HepG2 (cell line): ENCODE measurements at regions not wholly inside any gene's neighbourhood (a gene's known extent, or its start where the extent isn't known, plus 50 kb on each side); places are given as distances from the start of the nearest gene placed in this dataset.

Experiments used
- DR1 ChIP-seq: sonication (generic); formaldehyde crosslinking; IDR thresholded peaks from 2 replicates; pipeline ENCODE4 v1.8.0; 2021; ENCODE audit warnings: mild to moderate bottlenecking, missing genetic modification reagents, inconsistent platforms
- FOSL2 ChIP-seq: sonication (generic); formaldehyde crosslinking; IDR thresholded peaks from 2 replicates; pipeline ENCODE4 v1.4.0; 2020; ENCODE audit warnings: missing genetic modification reagents
- PAX8 ChIP-seq: sonication (generic); formaldehyde crosslinking; IDR thresholded peaks from 2 replicates; pipeline ENCODE4 v1.8.0; 2022; ENCODE audit warnings: mild to moderate bottlenecking, missing genetic modification reagents, borderline replicate concordance
- RFXAP ChIP-seq: sonication (generic); formaldehyde crosslinking; IDR thresholded peaks from 2 replicates; pipeline ENCODE4 v1.4.0; 2020; ENCODE audit warnings: missing genetic modification reagents, borderline replicate concordance
- SMARCE1 ChIP-seq: fragments of 450-650 bp; IDR thresholded peaks from 2 replicates; pipeline ENCODE4 v1.6.1; 2017; ENCODE audit warnings: borderline replicate concordance
- ZNF232 ChIP-seq: sonication (generic); formaldehyde crosslinking; IDR thresholded peaks from 2 replicates; pipeline ENCODE4 v1.4.0; 2020; ENCODE audit warnings: missing genetic modification reagents, borderline replicate concordance
- ZNF234 ChIP-seq: sonication (generic); formaldehyde crosslinking; conservative IDR thresholded peaks from 2 replicates; pipeline ENCODE4 v1.5.1; 2020; ENCODE audit warnings: mild to moderate bottlenecking, missing genetic modification reagents
- ZNF296 ChIP-seq: sonication (generic); formaldehyde crosslinking; conservative IDR thresholded peaks from 2 replicates; pipeline ENCODE4 v1.5.0; 2020; ENCODE audit warnings: mild to moderate bottlenecking, missing genetic modification reagents
- ZNF7 ChIP-seq: IDR thresholded peaks from 2 replicates; pipeline ENCODE4 v1.6.1; 2016; ENCODE audit warnings: missing biosample characterization, missing genetic modification reagents
- ZSCAN20 ChIP-seq: sonication (generic); formaldehyde crosslinking; IDR thresholded peaks from 2 replicates; pipeline ENCODE4 v1.4.0; 2020; ENCODE audit warnings: missing genetic modification reagents, mild to moderate bottlenecking, borderline replicate concordance
- TF ChIP-seq, protein P1 (sequence below): sonication (generic); formaldehyde crosslinking; conservative IDR thresholded peaks from 2 replicates; pipeline ENCODE4 v1.4.0; 2020; ENCODE audit warnings: missing genetic modification reagents
- TF ChIP-seq, protein P2 (sequence below): sonication (generic); formaldehyde crosslinking; IDR thresholded peaks from 2 replicates; pipeline ENCODE4 v1.5.1; 2020; ENCODE audit warnings: missing genetic modification reagents, mild to moderate bottlenecking, borderline replicate concordance
- TF ChIP-seq, protein P3 (sequence below): IDR thresholded peaks from 2 replicates; pipeline ENCODE4 v1.6.1; 2012; ENCODE audit warnings: inconsistent platforms
- TF ChIP-seq, protein P4 (sequence below): sonication (generic); formaldehyde crosslinking; IDR thresholded peaks from 2 replicates; pipeline ENCODE4 v1.9.0; 2022; ENCODE audit warnings: missing genetic modification reagents, mild to moderate bottlenecking, borderline replicate concordance
- TF ChIP-seq, protein P5 (sequence below): sonication (generic); formaldehyde crosslinking; IDR thresholded peaks from 2 replicates; pipeline ENCODE4 v1.8.0; 2022; ENCODE audit warnings: mild to moderate bottlenecking, missing genetic modification reagents, moderate library complexity
- TF ChIP-seq, protein P6 (sequence below): sonication (generic); formaldehyde crosslinking; conservative IDR thresholded peaks from 2 replicates; pipeline ENCODE4 v1.8.0; 2022; ENCODE audit warnings: missing genetic modification reagents
- TF ChIP-seq, protein P7 (sequence below): IDR thresholded peaks from 2 replicates; pipeline ENCODE4 v1.6.1; 2016; ENCODE audit warnings: low read depth, borderline replicate concordance
- TF ChIP-seq, protein P8 (sequence below): sonication (generic); formaldehyde crosslinking; IDR thresholded peaks from 2 replicates; pipeline ENCODE4 v1.8.0; 2022; ENCODE audit warnings: missing genetic modification reagents, mild to moderate bottlenecking, borderline replicate concordance

DNA sequence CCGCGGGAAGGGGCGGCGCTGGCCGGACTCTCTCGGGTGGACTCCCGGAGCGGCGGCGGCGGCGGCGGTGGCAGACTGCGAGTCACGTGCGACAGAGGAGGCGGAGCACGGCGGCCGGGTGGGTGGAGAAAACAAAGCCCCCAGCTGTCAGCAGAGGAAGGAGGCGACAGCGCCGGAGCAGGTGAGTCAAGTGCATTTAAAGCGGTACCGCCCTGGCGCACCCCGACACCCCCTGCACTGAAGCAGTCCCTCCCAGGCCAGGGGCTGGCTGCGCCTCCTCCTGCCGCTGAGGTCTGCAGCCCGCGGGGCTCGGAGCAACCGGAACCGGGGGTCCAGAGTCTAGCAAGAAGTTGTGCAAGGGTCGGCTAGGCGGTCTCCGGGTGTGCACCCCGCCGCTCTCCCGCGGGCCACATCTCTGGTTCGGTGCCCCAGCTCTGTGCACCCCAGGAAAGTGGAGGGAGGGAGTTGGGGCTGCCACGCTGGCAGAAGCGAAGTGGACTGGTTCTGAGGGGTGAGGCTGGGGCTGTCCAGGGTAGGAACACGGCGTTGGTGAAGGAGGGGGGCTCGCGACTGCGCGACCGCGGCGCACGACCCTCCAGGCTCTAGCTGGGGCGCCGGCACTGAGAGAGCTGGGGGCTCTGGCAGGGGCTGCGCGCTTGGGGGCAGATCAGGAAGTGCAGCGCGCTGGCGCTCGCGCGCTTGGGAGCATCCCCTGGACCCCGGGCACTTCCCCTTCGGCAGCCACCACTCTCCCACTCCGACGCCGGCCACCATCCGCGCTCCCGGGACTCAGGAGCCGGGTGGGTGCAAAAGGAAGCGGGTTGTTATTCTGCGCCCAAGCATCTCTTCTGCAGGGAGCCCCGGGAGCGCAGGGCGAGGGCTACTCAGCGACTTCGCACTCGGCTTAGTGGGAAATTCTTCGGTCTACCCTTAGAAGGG, 64.0 kb upstream of the MAPRE2 start (continued):
- TF ChIP-seq ZNF296 (CRISPR knock-in tag), result no peak
- TF ChIP-seq ZNF234 (CRISPR knock-in tag), result no peak
- TF ChIP-seq, protein P1, sequence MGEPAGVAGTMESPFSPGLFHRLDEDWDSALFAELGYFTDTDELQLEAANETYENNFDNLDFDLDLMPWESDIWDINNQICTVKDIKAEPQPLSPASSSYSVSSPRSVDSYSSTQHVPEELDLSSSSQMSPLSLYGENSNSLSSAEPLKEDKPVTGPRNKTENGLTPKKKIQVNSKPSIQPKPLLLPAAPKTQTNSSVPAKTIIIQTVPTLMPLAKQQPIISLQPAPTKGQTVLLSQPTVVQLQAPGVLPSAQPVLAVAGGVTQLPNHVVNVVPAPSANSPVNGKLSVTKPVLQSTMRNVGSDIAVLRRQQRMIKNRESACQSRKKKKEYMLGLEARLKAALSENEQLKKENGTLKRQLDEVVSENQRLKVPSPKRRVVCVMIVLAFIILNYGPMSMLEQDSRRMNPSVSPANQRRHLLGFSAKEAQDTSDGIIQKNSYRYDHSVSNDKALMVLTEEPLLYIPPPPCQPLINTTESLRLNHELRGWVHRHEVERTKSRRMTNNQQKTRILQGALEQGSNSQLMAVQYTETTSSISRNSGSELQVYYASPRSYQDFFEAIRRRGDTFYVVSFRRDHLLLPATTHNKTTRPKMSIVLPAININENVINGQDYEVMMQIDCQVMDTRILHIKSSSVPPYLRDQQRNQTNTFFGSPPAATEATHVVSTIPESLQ (CRISPR knock-in tag), result no peak
- TF ChIP-seq, protein P2, sequence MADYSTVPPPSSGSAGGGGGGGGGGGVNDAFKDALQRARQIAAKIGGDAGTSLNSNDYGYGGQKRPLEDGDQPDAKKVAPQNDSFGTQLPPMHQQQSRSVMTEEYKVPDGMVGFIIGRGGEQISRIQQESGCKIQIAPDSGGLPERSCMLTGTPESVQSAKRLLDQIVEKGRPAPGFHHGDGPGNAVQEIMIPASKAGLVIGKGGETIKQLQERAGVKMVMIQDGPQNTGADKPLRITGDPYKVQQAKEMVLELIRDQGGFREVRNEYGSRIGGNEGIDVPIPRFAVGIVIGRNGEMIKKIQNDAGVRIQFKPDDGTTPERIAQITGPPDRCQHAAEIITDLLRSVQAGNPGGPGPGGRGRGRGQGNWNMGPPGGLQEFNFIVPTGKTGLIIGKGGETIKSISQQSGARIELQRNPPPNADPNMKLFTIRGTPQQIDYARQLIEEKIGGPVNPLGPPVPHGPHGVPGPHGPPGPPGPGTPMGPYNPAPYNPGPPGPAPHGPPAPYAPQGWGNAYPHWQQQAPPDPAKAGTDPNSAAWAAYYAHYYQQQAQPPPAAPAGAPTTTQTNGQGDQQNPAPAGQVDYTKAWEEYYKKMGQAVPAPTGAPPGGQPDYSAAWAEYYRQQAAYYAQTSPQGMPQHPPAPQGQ (CRISPR knock-in tag), result no peak
- TF ChIP-seq, protein P3, sequence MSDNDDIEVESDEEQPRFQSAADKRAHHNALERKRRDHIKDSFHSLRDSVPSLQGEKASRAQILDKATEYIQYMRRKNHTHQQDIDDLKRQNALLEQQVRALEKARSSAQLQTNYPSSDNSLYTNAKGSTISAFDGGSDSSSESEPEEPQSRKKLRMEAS, result peak; percentile 77
- TF ChIP-seq, protein P4, sequence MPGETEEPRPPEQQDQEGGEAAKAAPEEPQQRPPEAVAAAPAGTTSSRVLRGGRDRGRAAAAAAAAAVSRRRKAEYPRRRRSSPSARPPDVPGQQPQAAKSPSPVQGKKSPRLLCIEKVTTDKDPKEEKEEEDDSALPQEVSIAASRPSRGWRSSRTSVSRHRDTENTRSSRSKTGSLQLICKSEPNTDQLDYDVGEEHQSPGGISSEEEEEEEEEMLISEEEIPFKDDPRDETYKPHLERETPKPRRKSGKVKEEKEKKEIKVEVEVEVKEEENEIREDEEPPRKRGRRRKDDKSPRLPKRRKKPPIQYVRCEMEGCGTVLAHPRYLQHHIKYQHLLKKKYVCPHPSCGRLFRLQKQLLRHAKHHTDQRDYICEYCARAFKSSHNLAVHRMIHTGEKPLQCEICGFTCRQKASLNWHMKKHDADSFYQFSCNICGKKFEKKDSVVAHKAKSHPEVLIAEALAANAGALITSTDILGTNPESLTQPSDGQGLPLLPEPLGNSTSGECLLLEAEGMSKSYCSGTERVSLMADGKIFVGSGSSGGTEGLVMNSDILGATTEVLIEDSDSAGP (CRISPR knock-in tag), result peak; percentile 100
- TF ChIP-seq ZNF232 (CRISPR knock-in tag), result 0 out of 2 replicates have a peak, but pooled peaks have one; percentile 22
- no peak for TF ChIP-seq ZNF7 (CRISPR knock-in tag)
- no peak for TF ChIP-seq ZSCAN20 (CRISPR knock-in tag)
- TF ChIP-seq, protein P5, sequence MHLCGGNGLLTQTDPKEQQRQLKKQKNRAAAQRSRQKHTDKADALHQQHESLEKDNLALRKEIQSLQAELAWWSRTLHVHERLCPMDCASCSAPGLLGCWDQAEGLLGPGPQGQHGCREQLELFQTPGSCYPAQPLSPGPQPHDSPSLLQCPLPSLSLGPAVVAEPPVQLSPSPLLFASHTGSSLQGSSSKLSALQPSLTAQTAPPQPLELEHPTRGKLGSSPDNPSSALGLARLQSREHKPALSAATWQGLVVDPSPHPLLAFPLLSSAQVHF, result 0 out of 2 replicates have a peak, but pooled peaks have one; percentile 20
- TF ChIP-seq, protein P6, sequence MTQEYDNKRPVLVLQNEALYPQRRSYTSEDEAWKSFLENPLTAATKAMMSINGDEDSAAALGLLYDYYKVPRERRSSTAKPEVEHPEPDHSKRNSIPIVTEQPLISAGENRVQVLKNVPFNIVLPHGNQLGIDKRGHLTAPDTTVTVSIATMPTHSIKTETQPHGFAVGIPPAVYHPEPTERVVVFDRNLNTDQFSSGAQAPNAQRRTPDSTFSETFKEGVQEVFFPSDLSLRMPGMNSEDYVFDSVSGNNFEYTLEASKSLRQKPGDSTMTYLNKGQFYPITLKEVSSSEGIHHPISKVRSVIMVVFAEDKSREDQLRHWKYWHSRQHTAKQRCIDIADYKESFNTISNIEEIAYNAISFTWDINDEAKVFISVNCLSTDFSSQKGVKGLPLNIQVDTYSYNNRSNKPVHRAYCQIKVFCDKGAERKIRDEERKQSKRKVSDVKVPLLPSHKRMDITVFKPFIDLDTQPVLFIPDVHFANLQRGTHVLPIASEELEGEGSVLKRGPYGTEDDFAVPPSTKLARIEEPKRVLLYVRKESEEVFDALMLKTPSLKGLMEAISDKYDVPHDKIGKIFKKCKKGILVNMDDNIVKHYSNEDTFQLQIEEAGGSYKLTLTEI (CRISPR knock-in tag), result no peak
- no peak for TF ChIP-seq PAX8
- TF ChIP-seq, protein P7, sequence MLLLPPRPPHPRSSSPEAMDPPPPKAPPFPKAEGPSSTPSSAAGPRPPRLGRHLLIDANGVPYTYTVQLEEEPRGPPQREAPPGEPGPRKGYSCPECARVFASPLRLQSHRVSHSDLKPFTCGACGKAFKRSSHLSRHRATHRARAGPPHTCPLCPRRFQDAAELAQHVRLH, result no peak
- TF ChIP-seq, protein P8, sequence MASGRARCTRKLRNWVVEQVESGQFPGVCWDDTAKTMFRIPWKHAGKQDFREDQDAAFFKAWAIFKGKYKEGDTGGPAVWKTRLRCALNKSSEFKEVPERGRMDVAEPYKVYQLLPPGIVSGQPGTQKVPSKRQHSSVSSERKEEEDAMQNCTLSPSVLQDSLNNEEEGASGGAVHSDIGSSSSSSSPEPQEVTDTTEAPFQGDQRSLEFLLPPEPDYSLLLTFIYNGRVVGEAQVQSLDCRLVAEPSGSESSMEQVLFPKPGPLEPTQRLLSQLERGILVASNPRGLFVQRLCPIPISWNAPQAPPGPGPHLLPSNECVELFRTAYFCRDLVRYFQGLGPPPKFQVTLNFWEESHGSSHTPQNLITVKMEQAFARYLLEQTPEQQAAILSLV (CRISPR knock-in tag), result no peak
- no peak for TF ChIP-seq DR1
- TF ChIP-seq RFXAP (CRISPR knock-in tag), result no peak; the same call in 1 of the 2 replicates
- no peak for TF ChIP-seq SMARCE1
- TF ChIP-seq FOSL2 (CRISPR knock-in tag), result peak; percentile 45
